Stomach smooth muscle (tissue), 2 donors: ENCODE measurements at regions not wholly inside any gene's neighbourhood (a gene's known extent, or its start where the extent isn't known, plus 50 kb on each side); places are given as distances from the start of the nearest gene placed in this dataset.
"Not testable (repeated sequence)": the region's sequence is repeated elsewhere in the genome, so short reads cannot be mapped to it uniquely, and the experiment has no call there.

Source experiments
- H3K27ac ChIP-seq: one replicate; pipeline ENCODE4 v1.7.0; 2013; ENCODE audit warnings: mild to moderate bottlenecking, low read length, inconsistent platforms
- H3K27me3 ChIP-seq, 2 donors: one replicate each; pipeline ENCODE4 v1.7.0; 2013; ENCODE audit warnings: low read length in 2 of 2; ENCODE audit not compliant: insufficient read depth in 2 of 2, control insufficient read depth in 1 of 2
- H3K36me3 ChIP-seq, 2 donors: one replicate each; pipeline ENCODE4 v1.7.0; 2013; ENCODE audit warnings: low read length in 2 of 2; ENCODE audit not compliant: control insufficient read depth in 2 of 2, insufficient read depth in 2 of 2
- H3K4me1 ChIP-seq: one replicate; pipeline ENCODE4 v1.7.0; 2013; ENCODE audit warnings: low read length; ENCODE audit not compliant: control insufficient read depth, insufficient read depth
- H3K4me3 ChIP-seq, 2 donors: one replicate each; pipeline ENCODE4 v1.7.0; 2013; ENCODE audit warnings: low read length in 2 of 2
- H3K9ac ChIP-seq, 2 donors: one replicate each; pipeline ENCODE4 v1.7.0; 2013; ENCODE audit warnings: low read length in 2 of 2, mild to moderate bottlenecking in 1 of 2
- H3K9me3 ChIP-seq, 2 donors: one replicate each; pipeline ENCODE4 v1.7.0; 2013; ENCODE audit warnings: low read length in 2 of 2; ENCODE audit not compliant: control insufficient read depth in 2 of 2
- donor health status: healthy.
- donor health status: Pancreatic carcinoma.

DNA sequence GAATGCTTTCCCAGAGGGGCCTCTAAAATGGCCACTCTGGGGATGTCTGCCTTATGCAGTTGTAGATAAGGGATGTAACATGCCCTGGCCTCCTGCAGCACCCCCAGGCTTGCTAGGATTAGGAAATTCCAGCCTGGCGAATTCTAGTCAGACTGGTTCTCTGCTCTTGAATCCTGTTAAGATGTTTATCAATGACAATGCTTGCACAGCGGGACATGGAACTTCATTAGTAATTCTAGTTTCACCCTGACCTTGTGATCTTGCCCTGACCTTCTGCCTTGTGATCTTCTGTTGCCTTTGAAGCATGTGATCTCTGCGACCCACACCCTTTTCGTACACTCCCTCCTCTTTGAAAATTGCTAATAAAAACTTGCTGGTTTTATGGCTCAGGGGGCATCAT, 497.2 kb upstream of the PABPC4L start:
- not testable (repeated sequence) for H3K4me3 ChIP-seq, H3K9ac ChIP-seq, H3K4me1 ChIP-seq, H3K27ac ChIP-seq, H3K27me3 ChIP-seq, H3K36me3 ChIP-seq, H3K9me3 ChIP-seq

DNA sequence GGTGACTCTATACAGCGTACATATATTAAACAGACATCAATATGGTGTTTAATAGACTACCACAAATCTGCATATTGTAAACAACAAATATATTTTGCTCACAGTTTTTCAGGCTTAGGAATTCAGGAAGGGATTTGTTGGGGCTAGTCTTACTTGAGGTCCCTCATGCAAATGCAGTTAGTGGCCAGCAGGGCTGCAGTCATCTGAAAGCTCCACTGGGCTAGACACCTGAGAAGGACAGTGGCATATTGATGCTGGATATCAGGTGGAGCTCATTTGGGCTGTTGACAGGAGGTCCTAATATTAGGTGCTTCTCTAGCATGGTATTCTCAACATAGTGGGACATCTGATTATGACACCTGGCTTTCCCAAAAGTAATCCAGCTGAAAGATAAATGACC, 493.8 kb upstream of the PABPC4L start:
- Histone ChIP-seq H3K4me3 (no peak overlapping the region), H3K27me3 (no peaks in the 10 kb centered on the region), H3K9ac (no peak overlapping the region), H3K9me3 (no peaks in the 10 kb centered on the region), H3K27ac (no peak overlapping the region), H3K36me3 (no peaks in the 10 kb centered on the region), H3K4me1 (no peaks in the 10 kb centered on the region)

DNA sequence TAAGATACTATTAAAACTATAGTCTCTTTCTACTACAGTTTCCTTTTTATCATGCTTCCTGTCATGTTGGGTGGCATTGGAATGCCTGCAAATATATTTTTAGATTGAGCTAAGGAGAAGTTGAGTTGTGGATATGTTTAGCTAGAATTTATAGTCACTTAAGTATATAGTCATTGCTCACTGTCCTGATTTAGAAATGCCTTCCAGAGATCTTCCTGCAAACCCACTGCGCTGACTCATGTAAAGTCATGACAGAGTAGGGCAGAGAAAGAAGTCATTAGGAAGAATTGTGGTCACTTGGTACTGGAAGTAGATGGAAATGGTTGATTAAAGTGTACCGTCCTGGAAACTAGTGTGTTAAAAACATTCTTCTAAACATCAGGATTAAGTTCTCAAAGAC, 490.3 kb upstream of the PABPC4L start:
- H3K27ac ChIP-seq = no peak overlapping the region
- H3K9me3 ChIP-seq = no peaks in the 10 kb centered on the region
- no peaks in the 10 kb centered on the region for H3K27me3 ChIP-seq
- H3K36me3 ChIP-seq = no peaks in the 10 kb centered on the region
- no peaks in the 10 kb centered on the region for H3K4me1 ChIP-seq
- no peak overlapping the region for H3K4me3 ChIP-seq
- H3K9ac ChIP-seq = no peak overlapping the region

DNA sequence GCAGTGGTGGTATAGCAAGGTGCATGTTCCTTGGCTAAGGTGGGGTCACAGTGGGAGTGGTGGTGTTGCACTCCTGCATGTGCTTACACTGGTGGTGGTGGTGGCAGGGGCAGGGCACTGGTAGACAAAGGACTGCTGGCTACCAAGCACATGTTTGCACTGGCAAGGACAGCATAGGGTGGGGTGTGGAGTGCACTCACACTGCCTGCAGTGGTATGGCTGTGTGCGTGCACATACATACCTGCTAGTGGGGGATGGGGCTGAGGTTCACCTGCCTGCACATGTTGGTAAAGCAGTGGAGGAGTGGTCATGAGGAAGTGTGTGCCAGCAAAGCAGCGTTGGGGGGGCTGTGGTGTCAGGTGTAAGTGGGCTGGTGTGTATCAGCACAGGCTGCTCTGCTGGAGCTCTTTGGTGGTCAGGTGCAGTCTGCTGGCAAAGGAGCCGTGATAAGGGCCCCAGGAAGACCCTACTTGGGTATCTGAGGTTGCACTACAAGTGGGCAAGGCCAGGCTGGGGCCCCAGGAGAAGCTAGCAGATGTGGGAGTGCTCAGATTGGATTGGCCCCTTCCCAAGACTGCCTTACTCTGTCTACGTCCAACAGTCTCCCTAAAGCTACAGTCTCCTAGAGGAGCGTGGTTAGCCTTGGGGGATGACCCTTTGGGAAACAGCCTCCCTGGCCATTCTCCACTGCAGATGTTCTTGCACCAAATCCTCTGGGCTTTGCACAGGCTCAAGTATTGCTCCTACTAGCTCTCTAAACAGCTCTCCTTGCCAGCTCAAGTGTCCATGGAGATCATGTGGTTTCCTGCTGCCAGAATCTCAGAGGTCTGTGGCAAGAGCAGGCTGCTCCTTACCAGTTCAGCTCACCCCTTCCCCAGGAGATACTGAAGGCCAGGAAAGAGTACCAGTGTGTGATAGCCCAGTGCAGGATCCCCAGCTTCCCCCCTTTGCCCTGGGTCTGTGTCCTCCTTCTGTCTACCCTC, 486.3 kb upstream of the PABPC4L start:
- H3K27me3 ChIP-seq = no peaks in the 10 kb centered on the region

DNA sequence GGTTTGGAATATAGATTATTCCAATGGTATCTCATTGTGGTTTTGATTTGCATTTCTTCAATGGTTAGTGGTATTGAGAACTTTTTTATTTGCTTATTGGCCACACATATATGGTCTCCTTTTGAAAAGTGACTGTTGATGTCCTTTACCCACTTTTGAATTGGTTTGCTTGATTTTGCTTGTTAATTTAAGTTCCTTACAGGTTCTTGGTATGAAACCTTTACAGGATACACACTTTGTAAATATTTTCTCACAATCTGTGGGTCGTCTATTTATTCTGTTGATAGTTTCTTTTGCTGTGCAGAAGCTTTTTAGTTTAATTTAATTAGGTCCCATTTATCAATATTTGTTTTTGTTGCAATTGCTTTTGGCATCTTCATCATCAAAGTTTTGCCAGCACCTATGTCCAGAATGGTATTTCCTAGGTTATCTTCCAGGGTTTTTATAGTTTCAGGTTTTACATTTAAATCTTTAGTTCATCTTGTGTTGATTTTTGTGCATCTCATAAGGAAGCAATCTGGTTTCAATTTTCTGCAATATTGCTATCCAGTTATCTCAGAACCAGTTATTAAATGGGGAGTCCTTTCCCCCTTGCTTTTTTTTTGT, 475.7 kb upstream of the PABPC4L start:
- no peaks in the 10 kb centered on the region for H3K27me3 ChIP-seq
- H3K4me3 ChIP-seq = no peak overlapping the region
- no peak overlapping the region for H3K9ac ChIP-seq
- no peaks in the 10 kb centered on the region for H3K4me1 ChIP-seq
- H3K36me3 ChIP-seq = no peaks in the 10 kb centered on the region
- H3K9me3 ChIP-seq = no peaks in the 10 kb centered on the region
- no peak overlapping the region for H3K27ac ChIP-seq

More for the DNA sequence above, 486.3 kb upstream of the PABPC4L start:
- Histone ChIP-seq H3K9ac (no peak overlapping the region), H3K27ac (no peak overlapping the region), H3K9me3 (no peaks in the 10 kb centered on the region), H3K4me3 (no peak overlapping the region), H3K36me3 (no peaks in the 10 kb centered on the region), H3K4me1 (no peaks in the 10 kb centered on the region)

DNA sequence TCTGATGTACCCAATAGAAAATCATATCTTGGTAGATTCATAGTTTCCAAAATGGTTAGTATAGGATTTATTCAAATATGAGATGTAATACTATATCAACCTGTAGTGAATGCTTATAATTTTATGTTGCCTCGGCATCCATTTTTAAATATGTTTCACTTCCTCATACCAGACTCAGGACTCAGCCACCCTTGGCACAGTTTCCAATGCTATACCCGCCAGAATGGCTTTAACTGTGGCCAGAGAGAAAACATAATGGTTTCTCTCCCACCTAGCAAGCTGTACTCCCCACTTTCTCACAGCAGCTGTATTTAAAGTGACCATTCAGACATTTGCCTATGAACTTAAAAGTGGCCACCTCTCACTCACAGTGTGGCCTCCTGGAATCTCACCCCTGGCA, 466.6 kb upstream of the PABPC4L start:
- no peaks in the 10 kb centered on the region for H3K27me3 ChIP-seq
- no peak overlapping the region for H3K9ac ChIP-seq
- H3K27ac ChIP-seq = no peak overlapping the region
- no peaks in the 10 kb centered on the region for H3K4me1 ChIP-seq
- no peaks in the 10 kb centered on the region for H3K9me3 ChIP-seq
- no peak overlapping the region for H3K4me3 ChIP-seq
- no peaks in the 10 kb centered on the region for H3K36me3 ChIP-seq

DNA sequence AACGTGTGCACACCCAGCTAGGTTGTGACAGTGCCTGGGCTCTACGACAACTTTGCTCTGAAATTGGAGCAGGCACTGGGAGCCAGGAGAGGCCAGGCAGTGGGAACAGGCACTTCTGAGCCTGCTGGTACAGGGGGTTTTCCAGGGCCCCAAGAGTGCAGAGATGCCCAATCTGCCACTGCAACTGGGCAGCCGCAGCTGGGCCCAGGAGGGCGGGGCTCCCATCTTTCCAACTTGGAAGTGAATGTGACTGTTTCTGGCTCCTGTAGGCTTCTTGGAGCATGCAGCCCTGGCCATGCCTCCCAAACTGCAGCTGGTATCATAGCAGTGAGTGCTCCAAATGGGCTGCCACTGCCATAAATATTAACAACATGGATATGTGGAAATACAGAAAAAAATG, 465.1 kb upstream of the PABPC4L start:
- Histone ChIP-seq H3K4me3 (no peak overlapping the region), H3K36me3 (no peaks in the 10 kb centered on the region)

DNA sequence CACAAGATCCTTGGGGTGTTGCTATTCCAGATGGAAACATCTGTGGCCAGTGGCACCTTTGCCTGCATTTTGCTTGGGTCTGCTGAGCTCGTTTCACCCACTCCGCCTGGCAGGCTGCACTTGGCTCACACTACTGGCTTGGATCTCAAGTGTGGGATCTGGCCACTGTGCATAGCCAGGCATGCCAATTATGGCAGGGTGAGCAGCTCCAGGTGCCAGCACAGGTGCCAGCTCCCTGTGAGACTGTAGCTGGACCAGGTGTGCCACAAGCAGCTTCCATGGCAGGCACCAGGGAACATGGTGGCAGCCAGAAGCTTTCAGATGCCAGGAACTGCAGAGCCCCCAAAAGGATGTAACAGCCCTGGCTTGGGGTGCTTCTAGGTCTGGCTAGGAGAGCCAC, 463.8 kb upstream of the PABPC4L start:
- no peaks in the 10 kb centered on the region for H3K9me3 ChIP-seq
- H3K27me3 ChIP-seq = no peaks in the 10 kb centered on the region
- no peak overlapping the region for H3K27ac ChIP-seq
- H3K9ac ChIP-seq = no peak overlapping the region
- no peaks in the 10 kb centered on the region for H3K36me3 ChIP-seq
- no peak overlapping the region for H3K4me3 ChIP-seq
- H3K4me1 ChIP-seq = no peaks in the 10 kb centered on the region

More for the DNA sequence above, 465.1 kb upstream of the PABPC4L start:
- Histone ChIP-seq H3K4me1 (no peaks in the 10 kb centered on the region), H3K27me3 (no peaks in the 10 kb centered on the region), H3K9ac (no peak overlapping the region), H3K27ac (no peak overlapping the region), H3K9me3 (no peaks in the 10 kb centered on the region)

DNA sequence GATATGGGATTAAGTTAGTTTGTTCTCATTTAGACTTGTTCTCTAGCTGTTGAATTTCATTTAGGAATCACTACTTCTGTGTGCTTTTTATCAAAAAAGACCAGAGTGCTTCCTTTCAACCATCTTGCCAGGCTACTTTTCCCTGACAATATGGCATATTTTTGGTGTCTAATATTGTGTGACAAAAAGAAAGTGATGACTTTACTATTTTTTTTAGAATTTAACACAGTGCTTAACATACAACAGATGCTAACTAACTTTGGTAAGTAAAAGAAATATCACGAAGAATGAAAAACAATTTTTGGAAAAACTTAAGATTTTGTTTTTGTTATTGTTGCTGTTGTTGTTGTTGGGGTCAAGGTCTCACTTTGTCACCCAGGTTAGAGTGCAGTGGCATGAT, 462.2 kb upstream of the PABPC4L start:
- Histone ChIP-seq H3K36me3 (no peaks in the 10 kb centered on the region), H3K4me1 (no peaks in the 10 kb centered on the region)

DNA sequence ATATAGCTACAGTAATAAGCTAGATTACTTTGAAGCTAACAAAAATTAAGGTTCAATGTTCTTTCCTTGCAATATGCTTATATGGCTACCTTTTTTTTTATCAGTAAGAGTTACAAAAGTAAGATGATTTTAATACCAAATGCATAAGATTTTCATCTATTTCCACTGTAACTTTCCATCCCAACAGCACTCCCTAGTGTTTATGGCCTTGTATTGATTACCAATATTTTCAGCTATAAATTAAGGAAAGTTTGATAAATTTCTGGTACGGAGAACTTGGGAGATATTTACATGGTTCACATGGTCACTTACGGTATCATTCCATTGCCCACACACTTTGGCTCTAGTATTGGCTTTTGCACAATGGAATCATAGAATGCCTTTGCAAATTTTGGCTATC, 448.9 kb upstream of the PABPC4L start:
- Histone ChIP-seq H3K27ac (no peak overlapping the region), H3K9ac (no peak overlapping the region), H3K36me3 (no peaks in the 10 kb centered on the region), H3K27me3 (no peaks in the 10 kb centered on the region), H3K4me3 (no peak overlapping the region), H3K9me3 (no peaks in the 10 kb centered on the region), H3K4me1 (no peaks in the 10 kb centered on the region)

More for the DNA sequence above, 462.2 kb upstream of the PABPC4L start:
- H3K4me3 ChIP-seq = no peak overlapping the region
- no peak overlapping the region for H3K9ac ChIP-seq
- no peaks in the 10 kb centered on the region for H3K27me3 ChIP-seq
- H3K27ac ChIP-seq = no peak overlapping the region
- H3K9me3 ChIP-seq = no peaks in the 10 kb centered on the region

DNA sequence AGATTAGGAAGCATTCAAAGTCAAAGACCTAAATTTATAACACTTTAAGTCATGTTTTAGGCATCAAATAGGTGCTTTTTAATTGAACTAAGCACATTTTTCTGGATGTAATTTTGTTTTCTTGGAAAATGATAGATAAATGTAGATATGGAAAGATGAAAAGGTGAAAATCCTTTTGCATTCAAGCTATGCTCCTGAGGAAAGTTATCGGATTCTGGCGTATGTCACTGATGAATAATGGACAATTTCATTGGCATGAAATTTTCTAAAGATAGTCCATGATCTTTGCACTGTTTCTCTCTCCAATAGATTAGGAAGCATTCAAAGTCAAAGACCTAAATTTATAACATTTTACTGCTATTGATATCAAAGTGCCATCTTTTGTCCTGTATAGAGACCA, 444.2 kb upstream of the PABPC4L start:
- no peaks in the 10 kb centered on the region for H3K36me3 ChIP-seq
- H3K27me3 ChIP-seq = no peaks in the 10 kb centered on the region
- no peak overlapping the region for H3K9ac ChIP-seq
- H3K4me1 ChIP-seq = no peaks in the 10 kb centered on the region
- H3K9me3 ChIP-seq = no peaks in the 10 kb centered on the region
- H3K27ac ChIP-seq = no peak overlapping the region
- H3K4me3 ChIP-seq = no peak overlapping the region
